ENCODE measurements at regions not wholly inside any gene's neighbourhood (a gene's known extent, or its start where the extent isn't known, plus 50 kb on each side); places are given as distances from the start of the nearest gene placed in this dataset.
"Not testable (repeated sequence)": the region's sequence is repeated elsewhere in the genome, so short reads cannot be mapped to it uniquely, and the experiment has no call there.

DNA sequence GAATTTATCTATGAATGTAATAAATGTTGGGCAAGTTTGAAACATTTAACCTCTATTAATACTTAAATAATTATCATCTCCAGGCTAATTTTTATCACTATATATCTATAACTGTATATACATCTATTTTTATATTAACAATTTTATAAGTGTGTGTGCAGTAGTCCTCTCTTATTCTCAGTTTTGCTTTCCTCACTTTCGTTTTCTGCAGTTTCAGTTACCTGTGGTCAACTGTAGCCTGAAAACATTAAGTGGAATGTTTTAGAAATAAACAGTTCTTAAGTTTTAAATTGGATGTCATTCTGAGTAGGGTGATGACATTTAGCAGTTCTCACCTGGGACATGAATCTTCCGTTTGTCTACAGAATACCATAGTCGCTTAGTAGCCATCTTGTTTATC lies 379.4 kb upstream of the MAN1A1 start:
- Mint-ChIP-seq H3K9me3 (peaks cover 19% of the 10 kb centered on the region), H3K4me3 (no peak overlapping the region), H3K27me3 (ENCODE audit: low read depth, poor library complexity) (no peaks in the 10 kb centered on the region), H3K36me3 (ENCODE audit: low read depth) (no peaks in the 10 kb centered on the region), H3K27ac (no peak overlapping the region), H3K4me1 (peaks cover 14% of the 10 kb centered on the region)
- DNase-seq, result no peak
- TF ChIP-seq, protein P1, sequence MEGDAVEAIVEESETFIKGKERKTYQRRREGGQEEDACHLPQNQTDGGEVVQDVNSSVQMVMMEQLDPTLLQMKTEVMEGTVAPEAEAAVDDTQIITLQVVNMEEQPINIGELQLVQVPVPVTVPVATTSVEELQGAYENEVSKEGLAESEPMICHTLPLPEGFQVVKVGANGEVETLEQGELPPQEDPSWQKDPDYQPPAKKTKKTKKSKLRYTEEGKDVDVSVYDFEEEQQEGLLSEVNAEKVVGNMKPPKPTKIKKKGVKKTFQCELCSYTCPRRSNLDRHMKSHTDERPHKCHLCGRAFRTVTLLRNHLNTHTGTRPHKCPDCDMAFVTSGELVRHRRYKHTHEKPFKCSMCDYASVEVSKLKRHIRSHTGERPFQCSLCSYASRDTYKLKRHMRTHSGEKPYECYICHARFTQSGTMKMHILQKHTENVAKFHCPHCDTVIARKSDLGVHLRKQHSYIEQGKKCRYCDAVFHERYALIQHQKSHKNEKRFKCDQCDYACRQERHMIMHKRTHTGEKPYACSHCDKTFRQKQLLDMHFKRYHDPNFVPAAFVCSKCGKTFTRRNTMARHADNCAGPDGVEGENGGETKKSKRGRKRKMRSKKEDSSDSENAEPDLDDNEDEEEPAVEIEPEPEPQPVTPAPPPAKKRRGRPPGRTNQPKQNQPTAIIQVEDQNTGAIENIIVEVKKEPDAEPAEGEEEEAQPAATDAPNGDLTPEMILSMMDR (IDR thresholded peaks at IDR 0.05), result no peak

DNA sequence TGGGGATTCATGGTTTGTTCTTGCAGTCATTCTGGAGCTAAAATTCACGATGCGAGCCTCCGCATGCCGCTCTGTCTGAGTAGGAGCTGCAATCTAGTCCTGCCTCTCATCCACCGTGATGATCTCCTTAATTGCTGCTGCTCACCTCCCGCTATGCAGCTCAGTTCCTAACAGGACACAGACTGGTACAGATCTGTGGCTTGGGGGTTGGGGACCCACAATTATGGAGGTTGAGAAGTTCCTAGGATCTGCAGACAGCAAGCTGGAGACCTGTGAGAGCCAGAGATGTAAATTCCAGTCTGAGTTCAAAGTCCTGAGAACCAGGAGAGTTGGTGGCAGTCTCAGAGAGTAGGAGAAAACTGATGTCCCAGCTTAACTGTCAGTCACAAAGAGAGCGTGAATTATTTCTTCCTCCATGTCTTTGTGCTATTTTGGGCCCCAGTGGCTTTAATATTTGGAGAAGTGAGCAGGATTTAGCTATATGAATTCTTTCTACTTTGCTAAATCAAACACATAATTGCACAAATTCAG lies 378.7 kb upstream of the MAN1A1 start:
- Mint-ChIP-seq H3K9me3 (peaks cover 25% of the 10 kb centered on the region), H3K4me3 (no peak overlapping the region), H3K4me1 (peaks cover 14% of the 10 kb centered on the region), H3K36me3 (ENCODE audit: low read depth) (no peaks in the 10 kb centered on the region), H3K27ac (no peak overlapping the region), H3K27me3 (ENCODE audit: low read depth, poor library complexity) (peaks cover 3% of the 10 kb centered on the region)
- TF ChIP-seq, protein P1 (IDR thresholded peaks at IDR 0.05), result no peak
- no peak for DNase-seq

DNA sequence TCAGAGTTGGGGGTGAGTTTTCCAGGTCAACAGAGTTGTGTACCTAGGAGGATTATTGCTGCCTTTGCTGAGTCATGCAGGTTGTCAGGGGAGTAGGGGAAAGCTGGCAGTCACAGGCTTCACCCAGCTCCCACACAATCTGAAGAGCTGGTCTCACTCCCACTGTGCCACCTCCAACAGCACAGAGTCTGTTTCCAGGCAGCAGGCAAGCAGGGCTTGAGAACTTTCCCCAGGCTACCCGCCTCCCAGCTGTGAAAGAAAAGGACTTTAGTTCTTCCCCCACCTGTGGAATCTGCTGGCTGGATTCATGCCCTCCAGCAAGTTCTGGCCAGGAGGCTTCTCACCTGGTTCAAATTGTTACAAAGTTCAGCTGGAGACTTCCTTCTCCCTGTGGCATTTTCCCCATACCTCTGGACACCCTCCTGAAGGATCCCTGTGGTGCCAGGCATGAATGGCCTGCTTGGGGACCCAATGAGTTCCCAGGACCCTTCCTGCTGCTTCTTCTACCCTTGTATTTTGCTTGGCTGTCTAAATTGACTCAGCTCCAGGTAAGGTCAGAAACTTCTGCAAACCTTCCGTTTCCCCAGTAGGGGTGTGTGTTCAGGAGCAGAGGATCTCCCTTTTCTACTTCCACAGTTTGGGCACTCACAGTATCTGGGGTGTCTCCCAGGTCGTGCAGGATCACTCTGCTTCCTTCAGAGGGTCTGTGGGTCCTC lies 378.1 kb upstream of the MAN1A1 start:
- peaks cover 4% of the 10 kb centered on the region for H3K27me3 Mint-ChIP-seq (ENCODE audit: low read depth, poor library complexity)
- H3K4me1 Mint-ChIP-seq, result peaks cover 14% of the 10 kb centered on the region
- no peak for DNase-seq
- no peaks in the 10 kb centered on the region for H3K36me3 Mint-ChIP-seq (ENCODE audit: low read depth)
- TF ChIP-seq, protein P1 (IDR thresholded peaks at IDR 0.05), result no peak
- peaks cover 32% of the 10 kb centered on the region for H3K9me3 Mint-ChIP-seq
- no peak overlapping the region for H3K4me3 Mint-ChIP-seq
- H3K27ac Mint-ChIP-seq, result no peak overlapping the region

DNA sequence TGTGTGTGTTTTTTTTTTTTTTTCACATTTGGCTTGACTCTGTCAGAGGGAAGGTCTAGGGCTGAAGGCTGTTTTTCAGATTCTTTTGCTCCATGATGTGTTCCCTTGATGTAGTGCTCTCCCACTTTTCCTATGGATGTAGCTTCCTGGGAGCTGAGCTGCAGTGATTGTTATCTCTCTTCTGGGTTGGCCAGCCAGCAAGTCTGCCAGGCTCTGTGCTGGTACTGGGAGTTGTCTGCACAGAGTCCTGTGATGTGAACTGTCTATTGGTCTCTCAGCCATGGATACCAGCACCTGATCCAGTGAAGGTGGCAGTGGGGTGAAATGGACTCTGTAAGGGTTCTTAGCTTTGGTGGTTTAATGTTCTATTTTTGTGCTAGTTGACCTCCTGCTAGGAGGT lies 377.4 kb upstream of the MAN1A1 start:
- H3K9me3 Mint-ChIP-seq, result peaks cover 35% of the 10 kb centered on the region
- H3K27me3 Mint-ChIP-seq (ENCODE audit: low read depth, poor library complexity); H3K36me3 Mint-ChIP-seq (ENCODE audit: low read depth); DNase-seq; H3K4me3 Mint-ChIP-seq; H3K27ac Mint-ChIP-seq: not testable (repeated sequence)
- H3K4me1 Mint-ChIP-seq, result peaks cover 14% of the 10 kb centered on the region

DNA sequence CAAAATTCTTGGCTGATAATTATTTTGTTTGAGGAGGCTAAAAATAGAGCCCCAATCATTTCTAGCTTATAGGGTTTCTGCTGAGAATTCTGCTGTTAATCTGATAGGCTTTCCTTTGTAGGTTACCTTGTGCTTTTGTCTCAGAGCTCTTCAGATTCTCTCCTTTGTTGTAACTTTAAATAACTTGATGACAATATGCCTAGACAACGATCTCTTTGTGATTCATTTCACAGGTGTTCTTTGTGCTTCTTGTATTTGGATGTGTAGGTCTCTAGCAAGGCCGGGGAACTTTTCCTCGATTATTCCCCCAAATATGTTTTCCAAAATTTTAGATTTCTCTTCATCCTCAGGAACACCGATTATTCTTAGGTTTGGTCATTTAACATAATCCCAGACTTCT lies 376.5 kb upstream of the MAN1A1 start:
- Mint-ChIP-seq H3K27ac (no peak overlapping the region), H3K27me3 (ENCODE audit: low read depth, poor library complexity) (peaks cover 4% of the 10 kb centered on the region), H3K4me1 (peaks cover 14% of the 10 kb centered on the region), H3K36me3 (ENCODE audit: low read depth) (no peaks in the 10 kb centered on the region), H3K9me3 (peaks cover 35% of the 10 kb centered on the region), H3K4me3 (no peak overlapping the region)
- no peak for DNase-seq
- TF ChIP-seq, protein P1 (IDR thresholded peaks at IDR 0.05), result no peak

DNA sequence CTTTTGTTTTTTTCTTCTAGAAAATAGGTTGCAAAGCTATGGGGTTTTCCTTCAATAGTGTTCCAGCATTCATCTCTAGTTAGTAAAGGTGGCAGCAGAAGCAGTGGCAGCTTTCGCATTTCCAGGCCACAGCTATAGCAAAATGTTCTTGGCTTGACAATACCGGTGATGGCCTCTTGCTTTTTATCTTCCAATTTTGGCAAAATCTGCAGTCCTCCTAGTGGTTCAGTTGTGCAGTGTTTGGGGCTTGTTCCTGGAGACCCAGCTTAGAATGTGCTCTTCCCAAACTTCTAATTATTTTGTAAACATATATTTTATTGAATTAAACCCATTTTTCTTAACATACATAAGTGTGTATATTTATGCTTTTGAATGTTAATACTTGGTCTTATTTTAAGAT lies 370.6 kb upstream of the MAN1A1 start:
- H3K36me3 Mint-ChIP-seq (ENCODE audit: low read depth), result no peaks in the 10 kb centered on the region
- peaks cover 9% of the 10 kb centered on the region for H3K4me1 Mint-ChIP-seq
- no peak for DNase-seq
- no peak overlapping the region for H3K27ac Mint-ChIP-seq
- H3K27me3 Mint-ChIP-seq (ENCODE audit: low read depth, poor library complexity), result peaks cover 4% of the 10 kb centered on the region
- H3K9me3 Mint-ChIP-seq, result peaks cover 24% of the 10 kb centered on the region
- TF ChIP-seq, protein P1 (IDR thresholded peaks at IDR 0.05), result no peak
- H3K4me3 Mint-ChIP-seq, result no peak overlapping the region
